MG63 (cell line): ENCODE measurements at regions not wholly inside any gene's neighbourhood (a gene's known extent, or its start where the extent isn't known, plus 50 kb on each side); places are given as distances from the start of the nearest gene placed in this dataset.

Experiments used
- DNase-seq: peaks from one replicate; pipeline ENCODE4 v3.0.0-alpha.2; 2020
- H3K27me3 ChIP-seq: fragments of 250-450 bp; sonication (Bioruptor Pico); 2 replicates; pipeline ENCODE4 v1.5.1; 2020; ENCODE audit warnings: mild to moderate bottlenecking, moderate library complexity
- H3K36me3 ChIP-seq: fragments of 250-450 bp; sonication (Bioruptor Pico); 2 replicates; pipeline ENCODE4 v1.5.1; 2020; ENCODE audit warnings: mild to moderate bottlenecking, moderate library complexity
- H3K4me3 ChIP-seq: fragments of 250-450 bp; sonication (Bioruptor Pico); 2 replicates; pipeline ENCODE4 v1.5.1; 2020; ENCODE audit warnings: mild to moderate bottlenecking, moderate library complexity
- H3K9me3 ChIP-seq: fragments of 250-450 bp; sonication (Bioruptor Pico); 2 replicates; pipeline ENCODE4 v1.5.1; 2020; ENCODE audit warnings: mild to moderate bottlenecking, moderate library complexity

DNA sequence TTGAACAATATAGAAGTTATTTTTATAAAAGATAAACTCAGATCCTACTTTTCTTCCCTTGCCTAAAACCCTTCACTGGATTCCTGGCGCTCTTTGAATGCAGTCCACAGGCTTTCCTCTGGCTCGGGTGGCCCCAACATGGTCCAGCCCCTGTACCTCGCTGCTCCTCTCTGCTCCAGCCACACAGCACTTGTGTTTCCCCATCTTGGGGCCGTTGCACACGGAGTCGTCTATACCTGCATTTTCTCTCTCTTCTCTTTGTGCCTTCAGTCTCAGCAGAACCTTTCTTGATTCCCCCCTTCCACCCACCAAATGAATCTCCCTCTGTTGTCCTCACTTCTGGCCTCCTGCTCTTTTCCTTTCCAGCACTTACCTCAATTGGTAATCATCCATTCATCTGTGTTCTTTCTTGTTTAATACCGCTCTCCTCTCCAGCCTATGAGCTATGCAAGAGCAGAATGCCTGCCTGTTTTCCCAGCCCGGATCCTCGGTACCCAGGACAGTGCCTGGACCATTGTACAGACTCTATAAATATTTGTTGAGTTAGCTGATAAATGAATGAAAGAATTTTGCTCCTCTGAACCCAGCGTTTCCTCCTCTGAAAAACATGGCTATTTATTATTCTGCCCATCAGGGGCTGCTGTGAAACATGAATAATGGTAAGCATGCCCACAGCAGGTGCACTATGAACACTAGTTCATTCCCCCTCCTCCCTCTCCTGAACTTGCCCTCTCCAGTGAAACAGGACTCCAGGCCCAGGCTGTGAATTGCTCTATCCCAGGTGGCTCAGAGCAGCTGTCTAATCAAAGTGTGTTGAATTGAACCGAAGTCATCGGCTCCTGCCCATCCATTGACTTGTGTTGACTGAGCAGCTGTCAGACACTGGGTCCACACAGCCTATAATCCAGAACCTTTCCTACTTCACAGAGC, 266.9 kb downstream of the PTPRU start:
- DNase-seq: no peak
- Histone ChIP-seq H3K36me3 (no peaks in the 10 kb centered on the region), H3K9me3 (no peaks in the 10 kb centered on the region), H3K4me3 (no peak overlapping the region), H3K27me3 (no peaks in the 10 kb centered on the region)

DNA sequence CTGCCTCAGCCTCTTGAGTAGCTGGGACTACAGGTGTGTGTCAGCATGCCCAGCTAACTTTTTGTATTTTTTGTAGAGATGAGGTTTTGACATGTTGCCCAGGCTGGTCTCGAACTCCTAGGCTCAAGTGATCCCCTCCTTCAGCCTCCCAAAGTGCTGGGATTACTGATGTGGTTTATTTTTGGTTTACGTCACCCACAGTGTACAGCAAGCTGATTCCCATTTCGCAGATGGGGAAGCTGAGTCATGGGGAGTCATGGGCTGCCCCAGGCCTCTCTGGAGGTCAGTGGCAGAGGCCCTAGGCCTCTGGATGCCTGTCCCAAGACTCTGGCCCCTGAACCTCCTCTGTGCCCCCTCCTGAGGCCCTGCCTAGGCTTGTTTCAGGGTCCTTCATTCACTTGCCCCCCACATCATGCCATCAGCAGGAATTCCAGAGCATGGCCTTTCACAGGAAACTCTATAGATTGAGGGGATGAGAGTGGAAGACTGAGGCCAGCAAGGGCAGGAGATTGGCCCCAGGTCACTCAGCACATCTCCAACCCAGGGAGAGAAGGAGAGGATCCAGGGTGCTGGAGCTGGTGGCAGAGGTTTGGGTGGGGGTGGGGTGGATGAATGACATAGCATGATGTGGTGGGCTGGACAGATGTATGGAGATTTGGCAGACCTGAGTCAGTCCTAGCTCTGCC, 266.0 kb downstream of the PTPRU start:
- DNase-seq: no peak
- Histone ChIP-seq H3K9me3 (no peaks in the 10 kb centered on the region), H3K4me3 (no peak overlapping the region), H3K36me3 (no peaks in the 10 kb centered on the region), H3K27me3 (no peaks in the 10 kb centered on the region)

- Histone ChIP-seq H3K27me3 (no peaks in the 10 kb centered on the region), H3K9me3 (no peaks in the 10 kb centered on the region), H3K36me3 (no peaks in the 10 kb centered on the region), H3K4me3 (no peak overlapping the region)
- DNase-seq: no peak
Measured at GRCh38 chr1:29501227-29501976, 265.1 kb downstream of the PTPRU start.

GRCh38 chr1:29500651-29501050, 264.3 kb downstream of the PTPRU start:
- Histone ChIP-seq H3K27me3 (no peaks in the 10 kb centered on the region), H3K36me3 (no peaks in the 10 kb centered on the region), H3K4me3 (no peak overlapping the region), H3K9me3 (no peaks in the 10 kb centered on the region)
- DNase-seq: no peak

GRCh38 chr1:29500041-29500440, 263.7 kb downstream of the PTPRU start:
- no peak overlapping the region for H3K4me3 ChIP-seq
- H3K27me3 ChIP-seq: no peaks in the 10 kb centered on the region
- DNase-seq: no peak
- no peaks in the 10 kb centered on the region for H3K36me3 ChIP-seq
- no peaks in the 10 kb centered on the region for H3K9me3 ChIP-seq

GRCh38 chr1:29499104-29499650, 262.9 kb downstream of the PTPRU start:
- Histone ChIP-seq H3K27me3 (no peaks in the 10 kb centered on the region), H3K4me3 (no peak overlapping the region)

GRCh38 chr1:29498126-29499103, 262.1 kb downstream of the PTPRU start:
- Histone ChIP-seq H3K9me3 (no peaks in the 10 kb centered on the region), H3K4me3 (no peak overlapping the region), H3K36me3 (no peaks in the 10 kb centered on the region), H3K27me3 (no peaks in the 10 kb centered on the region)
- no peak for DNase-seq

More at GRCh38 chr1:29499104-29499650, 262.9 kb downstream of the PTPRU start:
- DNase-seq: no peak
- Histone ChIP-seq H3K36me3 (no peaks in the 10 kb centered on the region), H3K9me3 (no peaks in the 10 kb centered on the region)

GRCh38 chr1:29497395-29498125, 261.2 kb downstream of the PTPRU start:
- Histone ChIP-seq H3K4me3 (no peak overlapping the region), H3K9me3 (no peaks in the 10 kb centered on the region), H3K27me3 (no peaks in the 10 kb centered on the region), H3K36me3 (no peaks in the 10 kb centered on the region)
- DNase-seq: no peak

GRCh38 chr1:29496701-29497100, 260.4 kb downstream of the PTPRU start:
- H3K4me3 ChIP-seq: no peak overlapping the region
- H3K27me3 ChIP-seq: no peaks in the 10 kb centered on the region
- no peaks in the 10 kb centered on the region for H3K36me3 ChIP-seq
- DNase-seq: no peak
- H3K9me3 ChIP-seq: no peaks in the 10 kb centered on the region

DNA sequence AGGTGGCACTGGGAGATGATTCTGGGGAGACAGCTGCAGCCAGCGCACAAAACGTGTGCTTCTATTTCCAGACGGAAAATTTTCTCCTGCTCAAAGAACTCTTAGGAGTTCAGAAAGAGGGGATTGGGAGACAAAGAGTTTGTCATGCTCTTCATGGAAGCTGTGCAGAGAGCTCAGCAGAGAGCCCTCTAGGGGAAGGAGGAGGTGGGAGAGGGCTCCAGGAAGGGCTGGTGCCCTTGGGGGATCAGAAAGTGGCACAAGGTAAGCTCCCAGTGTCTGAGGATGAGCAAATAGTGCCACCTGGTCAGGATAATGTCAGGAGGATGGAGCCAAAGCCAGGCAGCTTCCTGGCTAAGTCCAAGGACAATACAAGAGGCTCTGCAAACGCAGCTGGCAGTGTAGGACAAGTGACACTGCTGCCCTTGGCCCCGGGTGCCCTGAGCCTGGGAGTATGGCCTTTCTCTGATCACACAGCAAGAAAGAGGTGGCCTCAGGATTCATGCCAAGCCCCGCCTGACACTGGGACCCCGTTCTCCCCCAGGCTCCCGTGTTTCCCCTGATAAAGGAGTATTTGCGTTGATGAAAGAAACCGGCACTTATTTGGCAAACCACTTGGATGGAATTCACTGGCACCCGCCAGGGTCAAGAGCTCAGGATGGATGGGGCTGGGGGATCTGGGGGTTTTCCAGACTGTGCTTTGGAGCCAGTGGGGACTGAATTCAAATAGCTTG, 254.0 kb downstream of the PTPRU start:
- no peak for DNase-seq
- Histone ChIP-seq H3K9me3 (no peaks in the 10 kb centered on the region), H3K27me3 (no peaks in the 10 kb centered on the region), H3K4me3 (no peak overlapping the region), H3K36me3 (no peaks in the 10 kb centered on the region)

- DNase-seq: no peak
- no peaks in the 10 kb centered on the region for H3K36me3 ChIP-seq
- no peak overlapping the region for H3K4me3 ChIP-seq
- H3K27me3 ChIP-seq: no peaks in the 10 kb centered on the region
- H3K9me3 ChIP-seq: no peaks in the 10 kb centered on the region
Measured at GRCh38 chr1:29489471-29489870, 253.1 kb downstream of the PTPRU start.

DNA sequence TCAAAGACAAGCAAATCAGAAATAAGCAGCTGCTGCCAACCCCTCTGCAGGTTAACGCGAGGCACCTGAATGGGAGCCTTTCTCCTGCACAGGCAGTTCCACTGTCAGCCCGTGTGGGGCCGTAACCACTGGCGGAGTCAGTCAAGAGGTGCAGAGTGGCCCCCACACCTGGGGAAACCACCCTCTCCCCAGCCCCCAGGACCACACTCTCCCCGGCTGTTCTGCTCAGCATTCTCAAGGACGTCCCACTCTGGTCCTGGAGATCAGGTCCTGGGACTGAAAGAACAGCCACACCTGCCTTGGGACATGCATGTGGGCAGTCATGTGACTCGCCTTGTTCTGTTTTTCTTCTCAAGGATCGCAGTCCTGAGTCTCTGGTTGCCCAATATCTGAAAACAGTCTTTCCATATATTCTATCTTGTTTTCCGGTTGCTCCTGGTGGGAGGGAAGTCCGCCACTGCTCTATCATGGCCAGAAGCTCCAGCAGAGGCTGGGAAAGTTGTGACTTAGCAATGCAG, 252.5 kb downstream of the PTPRU start:
- no peak for DNase-seq
- Histone ChIP-seq H3K4me3 (no peak overlapping the region), H3K9me3 (no peaks in the 10 kb centered on the region), H3K36me3 (no peaks in the 10 kb centered on the region), H3K27me3 (no peaks in the 10 kb centered on the region)

GRCh38 chr1:29488086-29488793, 251.9 kb downstream of the PTPRU start:
- Histone ChIP-seq H3K36me3 (no peaks in the 10 kb centered on the region), H3K9me3 (no peaks in the 10 kb centered on the region), H3K4me3 (no peak overlapping the region), H3K27me3 (no peaks in the 10 kb centered on the region)
- DNase-seq: no peak

DNA sequence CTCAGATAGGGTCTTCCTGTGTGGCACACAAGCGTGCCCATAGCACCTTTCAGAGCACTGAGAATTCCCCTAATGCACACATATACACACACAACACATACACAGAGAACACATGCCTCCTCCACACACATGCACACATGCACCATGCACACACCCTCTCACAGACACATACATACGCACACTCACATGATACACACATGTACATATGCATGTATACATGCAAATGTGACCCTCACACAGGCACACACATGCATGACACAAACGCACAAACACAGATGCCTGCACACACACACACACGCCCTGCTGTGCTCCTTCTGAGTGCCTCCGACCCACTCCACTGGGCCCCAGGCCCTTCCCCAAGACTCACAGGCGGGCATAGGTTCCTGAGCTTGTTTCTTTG, 251.0 kb downstream of the PTPRU start:
- no peaks in the 10 kb centered on the region for H3K27me3 ChIP-seq
- no peak for DNase-seq
- no peaks in the 10 kb centered on the region for H3K36me3 ChIP-seq
- H3K4me3 ChIP-seq: no peak overlapping the region
- no peaks in the 10 kb centered on the region for H3K9me3 ChIP-seq
